GM18511 (cell line): ENCODE measurements at regions not wholly inside any gene's neighbourhood (a gene's known extent, or its start where the extent isn't known, plus 50 kb on each side); places are given as distances from the start of the nearest gene placed in this dataset.
"Not testable (repeated sequence)": the region's sequence is repeated elsewhere in the genome, so short reads cannot be mapped to it uniquely, and the experiment has no call there.

ENCODE experiments used
- ATAC-seq: cut with Tn5 transposase; IDR thresholded peaks from one replicate; pipeline ENCODE4 v1.9.1; 2021; ENCODE audit warnings: mild to moderate bottlenecking, moderate library complexity; ENCODE audit not compliant: unreplicated experiment

DNA sequence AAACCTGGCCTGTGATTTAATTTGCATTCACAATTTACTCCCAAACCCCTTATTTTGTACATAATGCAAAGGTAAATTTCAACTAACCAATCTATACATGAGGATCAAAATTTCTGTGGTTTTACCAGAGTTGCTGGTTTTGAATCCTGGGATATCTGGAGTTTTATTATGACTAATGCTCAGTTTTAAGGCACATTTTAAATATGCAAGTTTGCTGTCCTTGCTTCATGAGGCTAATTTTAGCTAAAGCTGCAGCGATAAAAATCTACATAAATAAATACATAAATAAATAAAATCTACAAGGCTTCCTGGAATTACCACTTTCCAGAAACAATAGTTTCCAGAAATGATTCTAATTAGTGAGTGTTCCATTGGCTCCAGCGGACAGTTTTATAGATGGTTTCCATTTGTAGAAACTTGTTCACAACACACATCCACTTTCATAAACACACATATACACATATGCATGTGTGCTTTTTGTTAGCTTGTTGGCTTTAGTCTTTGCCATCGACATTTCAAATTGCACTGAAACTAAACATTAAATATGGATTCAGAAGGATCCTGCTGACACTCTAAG, 339.5 kb upstream of the NRP1 start:
- ATAC-seq = no peak

DNA sequence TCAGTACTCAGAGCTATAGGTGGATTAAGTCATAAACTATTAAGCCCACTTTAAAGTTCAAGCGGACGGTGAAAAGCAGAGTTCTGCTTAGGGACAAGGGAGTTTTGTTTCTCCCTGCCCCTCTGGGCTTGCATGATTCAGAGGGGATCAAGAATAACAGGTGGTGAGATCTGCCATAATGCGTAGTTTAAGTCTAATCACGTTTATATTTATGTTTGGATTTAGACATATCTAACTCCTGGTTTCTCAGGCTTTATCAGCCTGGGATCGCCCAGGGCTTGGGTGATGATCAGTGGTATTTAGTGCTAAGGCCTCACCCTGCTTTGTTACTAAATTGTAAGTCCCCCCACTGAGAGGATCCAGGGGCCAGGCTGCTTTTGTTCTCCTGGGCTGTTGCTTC, 335.4 kb upstream of the NRP1 start:
- ATAC-seq = no peak

DNA sequence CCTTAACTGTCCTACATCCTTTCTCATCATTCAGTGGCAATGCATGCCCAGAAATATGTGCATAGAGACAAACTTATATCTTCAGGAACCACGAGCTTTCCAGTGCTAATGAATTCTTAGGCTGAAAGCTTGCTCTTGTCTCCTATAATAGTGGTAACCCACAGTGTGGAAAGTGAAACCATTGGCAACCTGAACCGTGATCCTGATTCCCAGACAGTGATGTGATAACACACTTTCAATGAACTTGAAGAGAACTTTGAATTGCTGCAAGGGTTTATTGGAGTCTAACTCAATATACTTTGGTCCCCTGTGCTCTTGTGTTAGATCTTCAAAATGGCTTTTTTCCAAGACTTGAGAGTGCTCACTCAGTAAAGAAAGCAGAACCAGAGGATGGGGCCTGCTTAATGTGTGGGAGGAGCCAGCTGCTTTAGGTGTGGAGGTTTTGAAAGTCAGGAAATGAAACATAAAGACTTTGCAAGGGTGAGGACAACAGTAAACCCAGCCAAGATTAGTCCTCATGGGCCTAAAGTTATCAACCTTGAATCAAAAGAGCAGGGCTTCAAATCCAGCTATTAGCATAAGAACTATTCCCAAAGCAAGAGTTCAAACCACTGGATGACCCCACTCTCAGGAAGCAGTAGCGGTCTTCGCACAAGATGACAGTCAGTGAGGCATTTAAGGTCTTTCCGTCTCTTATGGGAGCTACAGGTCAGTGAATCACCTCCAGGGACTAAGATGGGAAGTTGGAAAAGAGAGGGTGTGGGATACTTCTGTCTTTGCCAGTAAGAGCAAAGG, 332.4 kb upstream of the NRP1 start:
- ATAC-seq = no peak

DNA sequence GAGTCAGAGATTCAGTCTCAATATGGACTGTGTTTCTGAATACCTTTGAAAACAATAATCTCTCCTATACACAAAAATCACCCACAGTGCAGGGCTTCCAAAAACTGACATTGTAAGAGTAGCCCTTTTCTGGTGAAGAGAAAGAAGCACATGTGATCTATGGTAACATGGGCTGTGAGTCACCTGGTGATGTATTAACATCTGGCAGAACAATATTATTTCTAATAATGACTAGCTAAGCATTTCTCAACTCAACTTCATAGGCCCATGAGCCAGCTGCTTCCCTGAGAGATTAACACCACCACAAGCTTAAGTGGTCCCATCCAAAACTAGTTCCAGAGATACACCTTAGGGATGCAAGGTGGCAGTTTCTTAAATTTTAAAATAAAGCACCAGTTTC, 331.0 kb upstream of the NRP1 start:
- ATAC-seq = no peak

DNA sequence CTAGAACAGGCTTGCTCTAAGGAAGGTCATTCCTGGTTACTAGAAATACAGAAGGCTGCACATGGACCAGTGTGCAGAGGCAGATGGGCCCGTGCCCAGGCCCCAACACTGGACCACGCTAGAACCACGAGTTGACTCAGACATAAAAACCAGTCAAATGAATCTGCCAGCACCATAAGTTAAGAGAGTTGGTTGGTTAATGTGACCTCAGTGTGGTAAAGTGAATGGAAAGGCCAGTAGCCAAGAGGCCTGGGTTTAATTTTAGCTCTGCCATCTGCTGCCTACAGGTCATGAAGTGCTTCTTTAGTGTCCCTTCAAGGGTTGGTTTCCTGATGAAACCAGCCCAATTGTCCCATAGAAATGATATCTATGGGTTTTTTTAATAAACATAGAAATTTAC, 329.6 kb upstream of the NRP1 start:
- ATAC-seq = no peak

DNA sequence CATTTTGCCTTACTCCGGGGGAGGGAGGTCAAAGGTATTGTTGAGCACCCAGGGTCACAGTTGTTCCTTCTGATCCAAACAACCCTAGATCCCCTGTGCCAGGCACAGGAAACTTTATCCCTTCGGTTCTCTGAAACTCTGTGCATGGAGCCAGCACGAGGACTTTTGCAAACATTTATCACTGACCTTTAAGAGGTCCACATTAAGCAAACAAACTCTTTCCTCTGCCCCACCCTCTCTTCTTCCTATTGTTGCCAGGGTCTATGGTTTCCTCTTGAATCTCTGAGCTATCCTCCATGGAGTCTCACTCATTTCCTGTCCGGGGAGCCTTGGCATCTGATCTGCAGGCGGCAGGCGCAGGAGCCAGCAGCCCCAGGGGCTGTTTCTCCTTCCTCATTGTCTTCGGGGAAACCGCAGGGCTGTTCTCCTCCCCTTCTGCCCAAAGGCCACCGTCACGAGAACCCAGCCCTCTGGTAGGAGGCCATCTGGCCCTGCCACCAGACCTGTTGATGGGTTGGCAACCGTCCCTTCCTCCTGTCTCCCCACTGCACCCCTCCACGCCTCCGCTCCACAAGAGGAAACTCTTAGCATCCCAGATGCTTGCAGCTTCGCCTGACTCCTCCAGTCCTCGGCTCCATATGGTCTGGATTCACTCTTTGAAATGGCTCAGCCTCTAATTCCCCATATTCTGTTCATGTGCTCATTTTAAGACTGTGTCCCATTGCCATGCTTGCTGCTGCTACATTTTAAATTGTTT, 327.3 kb upstream of the NRP1 start:
- no peak for ATAC-seq

DNA sequence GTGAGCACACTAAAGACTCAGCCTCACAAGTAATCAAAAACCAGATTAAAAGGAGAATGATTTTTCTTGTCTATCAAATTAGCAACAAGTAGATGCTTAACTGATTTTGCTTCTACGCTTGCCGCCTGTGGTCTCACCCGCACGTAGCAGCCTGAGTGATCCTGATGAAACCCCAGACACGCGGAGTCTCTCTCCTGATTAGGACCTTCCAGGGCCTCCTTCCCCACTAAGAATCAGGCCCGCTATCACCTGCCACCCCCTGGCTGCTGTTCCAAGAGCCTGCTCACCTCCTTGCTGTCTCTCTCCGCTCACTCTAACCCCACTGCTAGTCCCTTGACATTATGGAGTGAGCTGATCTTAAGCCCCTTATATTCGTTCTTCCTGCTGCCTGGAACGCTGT, 325.9 kb upstream of the NRP1 start:
- ATAC-seq = no peak

DNA sequence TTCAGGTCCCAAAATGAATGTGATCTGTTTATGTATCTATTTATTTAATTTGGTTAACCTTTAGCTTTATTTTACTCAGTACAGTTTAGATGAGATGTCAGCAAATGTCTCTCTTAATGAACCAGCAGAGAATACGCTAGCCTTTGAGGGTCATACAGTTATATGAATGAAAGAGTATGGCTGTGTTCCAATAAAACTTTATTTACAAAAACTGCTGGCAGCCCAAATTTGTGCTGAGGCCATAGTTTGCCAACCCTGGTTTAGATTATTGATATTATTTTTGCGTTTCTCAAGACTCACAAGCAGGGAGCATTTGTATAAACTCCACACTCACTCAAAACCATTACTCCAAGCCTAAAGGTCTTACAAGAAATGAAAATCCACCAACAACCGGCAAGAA, 323.4 kb upstream of the NRP1 start:
- no peak for ATAC-seq

DNA sequence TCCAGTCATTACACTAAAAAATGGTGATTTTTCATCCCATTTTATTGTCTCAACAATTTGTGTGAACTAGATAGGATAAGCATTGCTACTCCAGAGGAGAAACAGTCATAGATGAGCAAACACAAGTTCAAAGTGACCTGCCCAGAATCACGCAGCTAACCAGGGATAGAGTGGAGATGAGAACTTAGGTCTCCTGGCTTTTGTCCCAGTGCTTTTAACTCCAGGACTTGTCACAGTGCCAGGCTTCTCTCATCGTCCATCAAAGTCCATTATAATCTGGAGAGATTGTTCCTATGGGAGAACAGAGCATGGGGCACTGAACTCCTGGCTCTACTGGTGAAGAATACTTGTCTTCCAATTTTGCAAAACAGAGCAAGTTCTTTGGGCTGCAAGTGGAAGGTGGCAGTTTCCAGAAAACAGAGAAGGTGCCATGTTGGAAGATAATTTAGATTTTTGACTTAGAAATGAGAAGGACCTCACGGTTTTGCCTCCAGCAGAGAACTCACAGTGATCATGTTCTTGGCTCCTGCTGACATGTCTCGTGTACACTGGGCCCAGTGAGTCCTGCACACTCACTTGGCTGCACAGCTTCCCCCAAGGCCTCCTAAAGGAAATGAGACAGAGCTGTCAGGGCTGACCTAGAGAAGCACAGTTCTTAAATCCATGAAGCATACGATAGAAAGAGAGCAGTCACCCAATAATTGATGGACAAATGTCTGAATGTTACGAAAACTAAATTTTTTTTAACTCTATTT, 322.9 kb upstream of the NRP1 start:
- ATAC-seq = no peak

DNA sequence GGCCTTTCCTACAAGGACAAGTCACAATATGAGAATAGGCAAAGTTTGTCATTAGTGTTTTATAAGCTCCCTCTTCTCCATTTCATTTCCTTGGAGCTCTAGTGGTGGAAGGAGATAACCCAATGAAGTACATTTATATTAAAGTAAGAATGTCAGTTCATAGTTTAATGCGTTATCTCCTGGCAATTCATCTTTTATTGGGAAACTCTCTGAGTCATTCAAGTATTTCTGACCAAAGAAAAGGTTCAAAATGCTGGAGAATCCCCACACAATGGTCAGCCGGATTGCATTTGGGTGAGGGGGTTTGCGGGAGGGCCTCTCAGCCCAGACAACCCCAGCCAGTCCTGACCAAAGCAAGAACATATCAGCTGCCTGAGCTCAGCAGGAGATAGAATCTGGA, 321.5 kb upstream of the NRP1 start:
- ATAC-seq = no peak

DNA sequence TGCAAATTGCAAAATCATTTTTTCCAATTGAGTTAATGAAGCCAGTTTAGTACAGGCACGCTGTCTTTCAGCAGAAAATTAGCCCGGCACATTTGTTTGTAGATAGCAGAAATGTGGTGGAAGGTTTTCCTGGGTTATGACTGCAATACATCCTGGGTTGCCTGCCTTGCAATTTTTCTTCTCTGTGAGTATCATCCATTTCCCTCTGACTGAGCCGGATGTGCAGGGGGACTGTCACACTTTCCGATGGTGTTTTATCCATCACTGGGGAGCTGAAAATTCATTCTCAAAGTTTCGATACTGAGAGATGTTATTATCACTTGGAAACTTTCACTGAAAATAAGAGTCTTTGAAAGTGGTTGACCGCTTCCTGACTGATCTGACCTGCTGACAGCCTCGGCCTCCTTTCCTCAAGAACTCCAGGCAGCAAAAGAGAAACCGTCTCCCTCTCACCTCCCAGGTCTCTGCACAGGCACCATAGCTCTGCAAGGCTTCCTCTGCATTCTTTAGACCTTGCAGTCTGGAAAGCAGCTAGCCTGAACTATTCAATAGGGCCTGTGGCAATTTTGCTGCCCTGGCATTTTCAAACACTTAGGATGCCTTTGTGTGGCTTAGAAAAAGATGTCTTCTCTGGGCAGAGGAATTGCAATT, 320.8 kb upstream of the NRP1 start:
- ATAC-seq = no peak

DNA sequence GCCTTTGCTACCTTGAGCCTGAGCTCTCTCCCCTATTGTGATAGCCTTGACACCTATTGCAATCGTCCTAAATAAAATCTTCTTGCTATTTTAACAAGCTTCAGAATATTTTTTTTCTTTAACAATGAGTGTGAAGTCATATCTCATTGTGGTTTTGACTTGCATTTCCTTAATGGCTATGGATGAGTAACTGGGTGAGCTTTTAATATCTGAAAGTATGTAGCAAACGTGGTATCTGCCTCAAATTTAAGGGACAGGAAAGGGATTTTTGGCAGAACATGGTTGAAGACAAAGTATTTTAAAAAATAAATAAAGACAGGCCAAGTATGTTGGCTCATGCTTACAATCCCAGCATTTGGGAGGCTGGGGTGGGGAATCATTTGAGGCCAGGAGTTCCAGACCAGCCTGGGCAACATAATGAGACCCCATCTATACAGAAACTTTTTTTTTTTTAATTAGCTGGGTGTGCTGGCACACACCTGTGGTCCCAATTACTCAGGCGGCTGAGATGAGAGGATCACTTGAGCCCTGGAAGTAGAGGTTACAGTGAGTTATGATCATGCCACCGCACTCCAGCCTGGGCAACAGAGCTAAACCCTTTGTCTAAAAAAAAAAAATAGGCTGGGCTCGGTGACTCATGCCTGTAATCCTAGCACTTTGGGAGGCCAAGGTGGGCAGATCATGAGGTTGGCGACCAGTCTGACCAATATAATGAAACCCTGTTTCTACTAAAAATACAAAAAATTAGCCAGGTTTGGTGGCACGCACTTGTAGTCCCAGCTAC, 319.3 kb upstream of the NRP1 start:
- no peak for ATAC-seq

DNA sequence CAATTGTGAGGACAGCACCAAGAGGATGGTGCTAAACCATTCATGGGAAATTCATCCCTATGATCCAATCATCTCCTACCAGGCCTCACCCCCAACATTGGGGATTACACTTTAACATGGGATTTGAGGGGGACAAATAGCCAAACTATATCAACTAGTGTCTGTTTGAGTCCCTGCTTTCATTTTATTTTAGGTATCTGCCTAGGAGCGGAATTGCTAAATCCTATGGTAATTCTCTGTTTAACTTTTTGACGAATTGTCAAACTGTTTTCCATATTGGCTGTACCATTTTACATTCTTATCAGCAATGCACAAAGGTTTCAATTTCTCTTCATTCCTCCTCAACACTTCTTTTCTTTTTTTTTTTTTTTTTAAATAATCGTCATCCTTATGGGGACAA, 318.4 kb upstream of the NRP1 start:
- ATAC-seq = no peak

DNA sequence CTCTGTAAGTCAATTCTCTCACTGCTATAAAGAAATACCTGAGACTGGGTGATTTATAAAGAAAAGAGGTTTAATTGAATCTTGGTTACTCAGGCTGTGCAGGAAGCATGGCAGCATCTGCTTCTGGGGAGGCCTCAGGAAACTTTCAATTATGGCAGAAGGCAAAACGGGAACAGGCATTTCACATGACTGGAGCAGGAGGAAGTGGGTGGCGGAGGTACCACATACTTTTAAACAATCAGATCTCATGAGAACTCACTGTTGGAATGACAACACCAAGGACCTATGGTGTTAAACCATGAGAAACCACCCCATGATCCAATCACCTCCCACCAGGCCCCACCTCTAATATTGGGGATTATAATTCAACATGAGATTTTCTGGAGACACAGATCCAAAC, 315.7 kb upstream of the NRP1 start:
- not testable (repeated sequence) for ATAC-seq

DNA sequence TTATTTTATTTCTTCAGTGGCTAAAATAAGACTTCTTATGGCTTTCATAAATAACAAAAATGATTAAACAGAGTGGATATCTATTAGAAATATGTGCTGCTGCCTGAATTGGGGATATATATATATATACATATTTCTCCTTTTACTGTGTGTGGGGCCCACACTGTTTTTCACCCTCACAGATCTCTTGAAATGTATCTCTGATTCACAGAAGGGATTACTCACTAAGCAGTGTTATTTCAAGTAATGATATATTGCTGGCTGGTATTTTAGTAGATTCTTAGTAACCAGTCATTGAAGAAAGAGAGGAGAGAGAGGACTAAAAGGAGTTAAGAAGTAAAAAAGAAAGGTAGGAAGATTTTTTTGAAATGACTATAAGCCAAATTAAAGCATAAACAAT, 308.6 kb upstream of the NRP1 start:
- no peak for ATAC-seq

DNA sequence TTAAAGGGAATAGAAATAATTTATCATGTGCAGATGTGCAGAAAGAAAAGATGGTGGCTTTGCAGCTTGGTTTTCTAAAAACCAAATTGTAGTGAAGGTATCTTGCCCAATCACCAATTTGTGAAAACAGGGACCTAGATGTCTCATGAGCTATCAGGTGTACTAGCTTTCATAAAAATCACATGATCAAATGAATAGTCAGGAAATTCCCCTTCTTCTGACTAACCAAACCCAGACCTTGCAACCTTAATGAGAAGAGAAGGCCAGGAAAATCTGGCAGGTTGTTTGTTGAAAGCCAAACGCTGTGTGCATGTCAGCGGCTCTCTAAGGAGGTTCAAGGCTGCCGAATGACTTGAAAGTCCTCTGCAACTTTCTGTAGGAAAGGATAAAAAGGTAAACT, 304.4 kb upstream of the NRP1 start:
- no peak for ATAC-seq

DNA sequence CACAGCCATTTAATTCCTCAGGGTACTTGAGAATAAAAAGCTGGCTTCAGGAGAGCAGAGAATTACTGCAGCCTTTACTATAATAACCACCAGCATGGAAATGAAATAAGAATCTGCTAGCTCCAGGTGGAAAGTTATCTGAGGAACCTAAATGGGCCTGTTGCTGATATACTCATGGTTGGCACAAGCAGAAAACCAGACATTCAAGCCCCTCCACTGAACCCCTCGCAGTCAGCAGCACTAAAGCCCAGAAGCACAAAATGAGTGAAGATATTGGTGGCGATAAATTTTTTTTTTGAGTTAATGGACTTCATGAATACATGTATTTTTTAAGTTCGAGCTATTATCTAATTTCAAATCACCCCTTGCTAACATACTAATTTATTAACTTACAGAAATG, 303.9 kb upstream of the NRP1 start:
- no peak for ATAC-seq

DNA sequence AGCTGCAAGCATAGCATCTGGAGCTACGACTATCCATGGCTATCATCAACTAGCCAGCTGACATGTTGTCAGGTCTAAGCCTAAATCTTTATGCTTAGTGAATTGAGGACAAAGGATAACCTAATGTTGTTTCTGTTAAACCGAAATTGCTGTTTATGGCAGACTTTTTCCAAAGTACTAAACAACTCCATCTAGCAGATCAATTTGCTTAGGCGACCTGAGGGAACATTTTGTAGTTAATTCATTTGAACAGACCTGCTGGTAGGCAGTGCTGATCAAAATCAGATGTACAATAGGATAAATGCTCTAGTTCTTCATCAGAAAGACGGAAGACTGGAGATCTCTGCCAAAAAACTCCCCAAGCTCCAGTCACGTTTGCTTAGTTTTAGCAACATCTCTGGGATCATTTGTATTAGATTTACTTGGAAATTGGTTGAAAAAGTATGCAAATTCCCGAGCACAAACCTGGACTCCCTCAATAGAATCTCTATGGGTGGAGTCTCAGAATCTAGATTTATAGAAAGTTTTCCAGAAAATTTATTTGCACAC, 301.6 kb upstream of the NRP1 start:
- ATAC-seq = no peak

DNA sequence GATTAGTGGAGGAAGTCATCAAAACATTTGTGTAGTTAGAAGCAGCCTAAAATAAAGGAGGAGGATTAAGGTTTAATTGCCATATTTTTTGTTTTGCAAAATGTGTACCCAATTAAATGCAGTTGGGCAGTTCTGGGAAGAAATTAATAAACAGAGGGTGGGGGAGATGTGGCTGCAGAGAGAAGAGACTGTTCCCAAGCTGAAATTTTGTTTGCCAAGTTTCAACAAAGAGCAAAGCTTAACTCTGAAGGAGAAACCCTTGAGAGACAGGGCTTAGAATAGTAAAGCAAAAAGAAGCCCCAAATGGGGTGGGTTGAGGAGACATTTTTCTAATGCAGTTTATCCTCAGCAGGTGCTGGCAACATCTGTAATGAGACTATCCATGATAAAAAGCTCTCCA, 298.0 kb upstream of the NRP1 start:
- no peak for ATAC-seq

DNA sequence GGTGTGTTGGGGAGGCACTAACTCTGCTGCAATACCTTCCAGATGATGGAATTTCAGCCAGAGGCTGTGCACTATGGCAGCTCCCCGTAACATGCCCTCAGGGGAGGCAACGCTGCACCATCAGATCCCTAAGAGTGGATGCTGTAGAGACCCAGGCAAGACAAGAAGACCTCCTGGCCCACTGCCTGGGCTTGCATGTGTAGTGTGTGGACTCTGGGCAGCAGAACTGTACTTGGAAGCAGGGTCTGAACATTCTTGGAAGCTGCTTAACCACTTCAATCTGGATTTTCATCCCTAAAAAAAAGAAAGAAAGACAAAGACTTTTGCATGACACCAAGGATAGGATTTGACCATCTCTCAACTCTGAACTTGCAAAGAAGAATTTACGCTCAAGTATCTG, 297.5 kb upstream of the NRP1 start:
- ATAC-seq = no peak
